ENCODE measurements at regions not wholly inside any gene's neighbourhood (a gene's known extent, or its start where the extent isn't known, plus 50 kb on each side); places are given as distances from the start of the nearest gene placed in this dataset.

- no peak for TF ChIP-seq GABPA (IDR thresholded peaks at IDR 0.05; ENCODE audit: low read depth)
- no peak for TF ChIP-seq USF2 (IDR thresholded peaks at IDR 0.05; ENCODE audit: borderline replicate concordance, low read depth, low read length)
- no peak for TF ChIP-seq TAF1 (IDR thresholded peaks at IDR 0.05; ENCODE audit: borderline replicate concordance, low read depth, low read length)
- TF ChIP-seq PBX3 (IDR thresholded peaks at IDR 0.05): no peak
- no peak for TF ChIP-seq EZH2phosphoT487 (IDR thresholded peaks at IDR 0.05; ENCODE audit: borderline replicate concordance, low read depth)
- TF ChIP-seq EP300 (IDR thresholded peaks at IDR 0.05; ENCODE audit: borderline replicate concordance in 1 of 2, low read depth in 1 of 2, low read length in 1 of 2): no peak
These were observed 412.4 kb downstream of the PCDH17 start for GRCh38 chr13:58043971-58044370.
